Panc1 (cell line): ENCODE measurements at regions not wholly inside any gene's neighbourhood (a gene's known extent, or its start where the extent isn't known, plus 50 kb on each side); places are given as distances from the start of the nearest gene placed in this dataset.

Experiments used
- ATAC-seq: fragments of 200-7000 bp; cut with Tn5 transposase; 2 replicates; pipeline ENCODE4 v1.9.1; 2020; ENCODE audit warnings: mild to moderate bottlenecking, moderate library complexity
- BruUV-seq: library from RNA; stranded (reverse); fragments of 400-500 nt; replicated peaks from 2 replicates; lab custom pipeline; 2021; lab: Mats Ljungman, UMichigan
- CTCF ChIA-PET: fragments of 300-600 bp; sonication (Branson Sonifier 250); formaldehyde crosslinking; loops from one replicate; lab custom pipeline; 2022; ENCODE audit warnings: antibody characterized with exemption; lab: Charles Lee
- POLR2A ChIA-PET: fragments of 300-600 bp; sonication (Branson Sonifier 250); formaldehyde crosslinking; loops from one replicate; lab custom pipeline; 2022; ENCODE audit warnings: antibody characterized with exemption; lab: Charles Lee
- DNase-seq: peaks from one replicate; pipeline ENCODE4 v3.0.0-alpha.2; 2010; ENCODE audit warnings: low read depth, low spot score
- H3K27ac ChIP-seq: 2 replicates; pipeline ENCODE4 v1.5.1; 2011; ENCODE audit warnings: mild to moderate bottlenecking, low read length, inconsistent platforms
- H3K27me3 ChIP-seq: fragments of 200-500 bp; sonication (Bioruptor generic); 2 replicates; pipeline ENCODE4 v1.6.0; 2014; ENCODE audit warnings: low read length, inconsistent platforms; ENCODE audit not compliant: control insufficient read depth, insufficient read depth
- H3K36me3 ChIP-seq: fragments of 200-500 bp; sonication (Bioruptor generic); 2 replicates; pipeline ENCODE4 v1.5.1; 2014; ENCODE audit warnings: inconsistent platforms, mild to moderate bottlenecking, low read length, moderate library complexity; ENCODE audit not compliant: control insufficient read depth, insufficient read depth
- H3K4me1 ChIP-seq: 2 replicates; pipeline ENCODE4 v1.5.1; 2011; ENCODE audit warnings: inconsistent platforms, mild to moderate bottlenecking, low read length, moderate library complexity; ENCODE audit not compliant: control insufficient read depth, insufficient read depth
- H3K4me3 ChIP-seq, 2 experiments: 2 replicates each; pipeline ENCODE4 v1.5.1; 2011 to 2012; ENCODE audit warnings: low read depth in 2 of 2, low read length in 2 of 2, mild to moderate bottlenecking in 2 of 2, inconsistent platforms in 1 of 2, moderate library complexity in 1 of 2
- H3K9me3 ChIP-seq: fragments of 200-500 bp; sonication (Bioruptor generic); 2 replicates; pipeline ENCODE4 v1.5.1; 2014; ENCODE audit warnings: low read depth, mild to moderate bottlenecking, inconsistent platforms, low read length, moderate library complexity; ENCODE audit not compliant: control insufficient read depth, insufficient read depth
- POLR2AphosphoS5 ChIP-seq: IDR thresholded peaks from 2 replicates; pipeline ENCODE4 v1.6.1; 2012; ENCODE audit warnings: mild to moderate bottlenecking, low read depth, low read length, moderate library complexity
- REST ChIP-seq, 2 experiments: IDR thresholded peaks; 2 replicates each; pipeline ENCODE4 v1.6.1; 2011 to 2012; ENCODE audit warnings: low read depth in 2 of 2, control low read depth in 1 of 2, low read length in 1 of 2, mild to moderate bottlenecking in 1 of 2, moderate library complexity in 1 of 2; ENCODE audit not compliant: insufficient read depth in 1 of 2
- SIN3A ChIP-seq: IDR thresholded peaks from 2 replicates; pipeline ENCODE4 v1.6.1; 2012; ENCODE audit warnings: low read depth, mild to moderate bottlenecking, low read length, moderate library complexity, borderline replicate concordance; ENCODE audit not compliant: insufficient read depth
- TCF7L2 ChIP-seq: IDR thresholded peaks from 2 replicates; pipeline ENCODE4 v1.6.1; 2011; ENCODE audit warnings: mild to moderate bottlenecking, low read depth, low read length, inconsistent platforms
- in situ Hi-C: cut with HindIII; loops from 2 replicates; pipeline ENCODE4 v1.10.0; 2016; ENCODE audit warnings: low sequenced_read_pairs, low pct_unique_long_range_greater_than_20kb
- intact Hi-C: fragments of 100-400 bp; cut with micrococcal nuclease; formaldehyde crosslinking; loops from one replicate; pipeline ENCODE4 v1.10.0; 2022; ENCODE audit not compliant: unreplicated experiment
- TF ChIP-seq, protein P1 (sequence below): fragments of 450-650 bp; IDR thresholded peaks from 2 replicates; pipeline ENCODE4 v1.5.1; 2017; ENCODE audit warnings: mild to moderate bottlenecking

DNA sequence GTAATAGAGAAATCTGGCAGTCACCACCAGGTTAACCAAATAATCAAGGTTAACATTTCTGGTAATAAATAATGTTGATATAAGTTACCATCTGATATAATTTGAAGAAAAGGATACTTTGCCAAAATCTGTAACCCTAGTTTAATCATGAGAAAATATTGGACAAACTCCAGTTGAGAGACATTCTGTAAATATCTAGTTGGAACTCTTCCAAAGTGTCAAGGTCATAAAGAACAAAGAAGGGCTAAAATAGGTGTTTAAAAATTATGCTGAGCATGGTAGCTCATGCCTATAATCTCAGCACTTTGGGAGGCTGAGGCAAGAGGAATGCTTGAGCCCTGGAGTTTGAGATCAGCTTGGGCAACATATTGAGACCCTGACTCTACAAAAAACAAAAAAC is 253.3 kb downstream of the MRPS30 start:
- Histone ChIP-seq H3K27ac (no peak overlapping the region), H3K27me3 (no peaks in the 10 kb centered on the region), H3K4me3 (no peak overlapping the region), H3K4me1 (no peaks in the 10 kb centered on the region), H3K9me3 (no peaks in the 10 kb centered on the region), H3K36me3 (no peaks in the 10 kb centered on the region)
- ATAC-seq (no peak), DNase-seq (no peak)
- ChIA-PET CTCF (no interaction called here), POLR2A (no interaction called here)
- no peak for TF ChIP-seq REST (IDR thresholded peaks at IDR 0.05; ENCODE audit: insufficient read depth in 1 of 2, low read depth in 2 of 2, low read length in 1 of 2)
- no TSS peak for BruUV-seq
- in situ Hi-C loops: no loop called here
- intact Hi-C loops: no loop called here

- no peaks in the 10 kb centered on the region for H3K9me3 ChIP-seq
- ChIA-PET POLR2A (no interaction called here), CTCF (no interaction called here)
- no peaks in the 10 kb centered on the region for H3K4me1 ChIP-seq
- ATAC-seq: no peak
- intact Hi-C loops: no loop called here
- in situ Hi-C loops: no loop called here
- TF ChIP-seq, protein P1, sequence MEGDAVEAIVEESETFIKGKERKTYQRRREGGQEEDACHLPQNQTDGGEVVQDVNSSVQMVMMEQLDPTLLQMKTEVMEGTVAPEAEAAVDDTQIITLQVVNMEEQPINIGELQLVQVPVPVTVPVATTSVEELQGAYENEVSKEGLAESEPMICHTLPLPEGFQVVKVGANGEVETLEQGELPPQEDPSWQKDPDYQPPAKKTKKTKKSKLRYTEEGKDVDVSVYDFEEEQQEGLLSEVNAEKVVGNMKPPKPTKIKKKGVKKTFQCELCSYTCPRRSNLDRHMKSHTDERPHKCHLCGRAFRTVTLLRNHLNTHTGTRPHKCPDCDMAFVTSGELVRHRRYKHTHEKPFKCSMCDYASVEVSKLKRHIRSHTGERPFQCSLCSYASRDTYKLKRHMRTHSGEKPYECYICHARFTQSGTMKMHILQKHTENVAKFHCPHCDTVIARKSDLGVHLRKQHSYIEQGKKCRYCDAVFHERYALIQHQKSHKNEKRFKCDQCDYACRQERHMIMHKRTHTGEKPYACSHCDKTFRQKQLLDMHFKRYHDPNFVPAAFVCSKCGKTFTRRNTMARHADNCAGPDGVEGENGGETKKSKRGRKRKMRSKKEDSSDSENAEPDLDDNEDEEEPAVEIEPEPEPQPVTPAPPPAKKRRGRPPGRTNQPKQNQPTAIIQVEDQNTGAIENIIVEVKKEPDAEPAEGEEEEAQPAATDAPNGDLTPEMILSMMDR: no peak
- TF ChIP-seq TCF7L2 (no peak), REST (IDR thresholded peaks at IDR 0.05; ENCODE audit: insufficient read depth in 1 of 2, low read depth in 2 of 2, low read length in 1 of 2) (no peak), SIN3A (no peak), POLR2AphosphoS5 (no peak)
- no TSS peak for BruUV-seq
- H3K4me3 ChIP-seq: no peak overlapping the region
- no peak for DNase-seq
- no peaks in the 10 kb centered on the region for H3K27me3 ChIP-seq
- H3K27ac ChIP-seq: no peak overlapping the region
- no peaks in the 10 kb centered on the region for H3K36me3 ChIP-seq
Measured at GRCh38 chr5:45081082-45081481, 272.3 kb downstream of the MRPS30 start.
